Left kidney (tissue), 1 donor: ENCODE measurements at regions not wholly inside any gene's neighbourhood (a gene's known extent, or its start where the extent isn't known, plus 50 kb on each side); places are given as distances from the start of the nearest gene placed in this dataset.
"Not testable (repeated sequence)": the region's sequence is repeated elsewhere in the genome, so short reads cannot be mapped to it uniquely, and the experiment has no call there.

Experiments used
- DNase-seq: peaks from one replicate; pipeline ENCODE4 v3.0.0-alpha.2; 2013

GRCh38 chr9:115804206-115804605 lies 349.4 kb upstream of the PAPPA start:
- no peak for DNase-seq

GRCh38 chr9:115808108-115808507 lies 345.5 kb upstream of the PAPPA start:
- DNase-seq: no peak

GRCh38 chr9:115808695-115809094 lies 344.9 kb upstream of the PAPPA start:
- no peak for DNase-seq

- DNase-seq: no peak
Measured at GRCh38 chr9:115810166-115810565, 343.4 kb upstream of the PAPPA start.

GRCh38 chr9:115814081-115814480 lies 339.5 kb upstream of the PAPPA start:
- DNase-seq: no peak

GRCh38 chr9:115815786-115816185 lies 337.8 kb upstream of the PAPPA start:
- DNase-seq: no peak

- not testable (repeated sequence) for DNase-seq
Measured at GRCh38 chr9:115818651-115819050, 334.9 kb upstream of the PAPPA start.

- DNase-seq: no peak
Measured at GRCh38 chr9:115832031-115832430, 321.6 kb upstream of the PAPPA start.

GRCh38 chr9:115837618-115838017 lies 316.0 kb upstream of the PAPPA start:
- DNase-seq: no peak

GRCh38 chr9:115838417-115838816 lies 315.2 kb upstream of the PAPPA start:
- DNase-seq: no peak

GRCh38 chr9:115844433-115844832 lies 309.2 kb upstream of the PAPPA start:
- not testable (repeated sequence) for DNase-seq

- no peak for DNase-seq
Measured at GRCh38 chr9:115845648-115846312, 307.8 kb upstream of the PAPPA start.

GRCh38 chr9:115847216-115847615 lies 306.4 kb upstream of the PAPPA start:
- DNase-seq: no peak

- DNase-seq: no peak
Measured at GRCh38 chr9:115849679-115850412, 303.7 kb upstream of the PAPPA start.

GRCh38 chr9:115850548-115851304 lies 302.9 kb upstream of the PAPPA start:
- no peak for DNase-seq

- DNase-seq: no peak
Measured at GRCh38 chr9:115855458-115856133, 298.0 kb upstream of the PAPPA start.

- not testable (repeated sequence) for DNase-seq
Measured at GRCh38 chr9:115858421-115858820, 295.2 kb upstream of the PAPPA start.

GRCh38 chr9:115862021-115862420 lies 291.6 kb upstream of the PAPPA start:
- DNase-seq: no peak

GRCh38 chr9:115864581-115864980 lies 289.0 kb upstream of the PAPPA start:
- no peak for DNase-seq

- no peak for DNase-seq
Measured at GRCh38 chr9:115867326-115867725, 286.3 kb upstream of the PAPPA start.

GRCh38 chr9:115877852-115878438 lies 275.6 kb upstream of the PAPPA start:
- DNase-seq: no peak

- no peak for DNase-seq
Measured at GRCh38 chr9:115879451-115879850, 274.1 kb upstream of the PAPPA start.
